ENCODE measurements at regions not wholly inside any gene's neighbourhood (a gene's known extent, or its start where the extent isn't known, plus 50 kb on each side); places are given as distances from the start of the nearest gene placed in this dataset.

- TF ChIP-seq CTCF (IDR thresholded peaks at IDR 0.05) (no peak), POLR2A (IDR thresholded peaks at IDR 0.05) (no peak)
Observed at GRCh38 chr2:65598996-65599395, 166.6 kb upstream of the SPRED2 start.

Data from Peyer's patch (tissue), 4 donors.